ENCODE measurements at regions not wholly inside any gene's neighbourhood (a gene's known extent, or its start where the extent isn't known, plus 50 kb on each side); places are given as distances from the start of the nearest gene placed in this dataset.

- H3K36me3 ChIP-seq, result no peaks in the 10 kb centered on the region
- peaks cover 0 to 4% (median 0%) of the 10 kb centered on the region in 9 donors for H3K27me3 ChIP-seq
- H3K4me1 ChIP-seq, result no peaks in the 10 kb centered on the region
- TF ChIP-seq CTCF (IDR thresholded peaks at IDR 0.05), result no peak
- TF ChIP-seq POLR2A (IDR thresholded peaks at IDR 0.05), result no peak
- DNase-seq (no peak), ATAC-seq (no peak)
- intact Hi-C loops (cut with DNase I), result no loop called here
- WGBS, 4 donors, result 50 to 66% (median 62%) methylated on average over 4 of the region's 4 CpGs
- peaks cover 0 to 5% (median 0%) of the 10 kb centered on the region in 12 donors for H3K9me3 ChIP-seq
- no peak overlapping the region for H3K27ac ChIP-seq
- H3K4me3 ChIP-seq, result no peak overlapping the region
Observed at GRCh38 chr20:39758876-39759275, 796.7 kb downstream of the DHX35 start.

- intact Hi-C loops (cut with DNase I), result no loop called here
- no peak for TF ChIP-seq POLR2A (IDR thresholded peaks at IDR 0.05)
- TF ChIP-seq CTCF (IDR thresholded peaks at IDR 0.05), result no peak
- H3K4me1 ChIP-seq, result no peaks in the 10 kb centered on the region
Observed at GRCh38 chr20:39756828-39757227, 794.7 kb downstream of the DHX35 start.

GRCh38 chr20:39756369-39756768, 794.2 kb downstream of the DHX35 start:
- Histone ChIP-seq H3K4me3 (no peak overlapping the region), H3K27me3 (peaks cover 0 to 7% (median 0%) of the 10 kb centered on the region in 9 donors), H3K27ac (no peak overlapping the region), H3K9me3 (no peaks in the 10 kb centered on the region), H3K36me3 (no peaks in the 10 kb centered on the region), H3K4me1 (no peaks in the 10 kb centered on the region)
- DNase-seq, result no peak
- intact Hi-C loops (cut with DNase I), result no loop called here
- no peak for TF ChIP-seq CTCF (IDR thresholded peaks at IDR 0.05)
- no peak for TF ChIP-seq POLR2A (IDR thresholded peaks at IDR 0.05)
- ATAC-seq, result no peak
- WGBS, 4 donors, result 83 to 95% (median 90%) methylated on average over 1 of the region's 1 CpG

More at GRCh38 chr20:39756828-39757227, 794.7 kb downstream of the DHX35 start:
- Histone ChIP-seq H3K27me3 (peaks cover 0 to 7% (median 0%) of the 10 kb centered on the region in 9 donors), H3K27ac (no peak overlapping the region), H3K9me3 (no peaks in the 10 kb centered on the region), H3K36me3 (no peaks in the 10 kb centered on the region), H3K4me3 (no peak overlapping the region)
- DNase-seq (no peak), ATAC-seq (no peak)

- Histone ChIP-seq H3K27ac (no peak overlapping the region), H3K4me1 (no peaks in the 10 kb centered on the region), H3K36me3 (no peaks in the 10 kb centered on the region), H3K9me3 (peaks cover 0 to 31% (median 12%) of the 10 kb centered on the region in 12 donors), H3K27me3 (peaks cover 0 to 7% (median 0%) of the 10 kb centered on the region in 9 donors), H3K4me3 (no peak overlapping the region)
- TF ChIP-seq POLR2A (IDR thresholded peaks at IDR 0.05) (no peak), CTCF (IDR thresholded peaks at IDR 0.05) (no peak)
- ATAC-seq, result no peak
- 56 to 65% (median 63%) methylated on average over 4 of the region's 4 CpGs for WGBS, 4 donors
- DNase-seq, result no peak
- intact Hi-C loops (cut with DNase I), result no loop called here
Observed at GRCh38 chr20:39752262-39752876, 790.2 kb downstream of the DHX35 start.
